Tibial nerve (tissue), 4 donors: ENCODE measurements at regions not wholly inside any gene's neighbourhood (a gene's known extent, or its start where the extent isn't known, plus 50 kb on each side); places are given as distances from the start of the nearest gene placed in this dataset.

ENCODE experiments used
- DNase-seq, 2 donors: peaks; one replicate each; pipeline ENCODE4 v3.0.0-alpha.2; 2019; ENCODE audit warnings: low spot score in 2 of 2
- H3K27ac ChIP-seq, 4 donors: fragments of 200-600 bp; sonication (generic) in 3 of 4; one replicate each; pipeline ENCODE4 v1.5.1; 2017 to 2019; ENCODE audit warnings: mild to moderate bottlenecking in 1 of 4
- H3K27me3 ChIP-seq, 2 donors: fragments of 200-600 bp; sonication (generic) in 1 of 2; one replicate each; pipeline versions ENCODE4 v1.5.1 to v1.6.0; 2017 to 2019
- H3K36me3 ChIP-seq, 3 donors: fragments of 200-600 bp; sonication (generic); one replicate each; pipeline ENCODE4 v1.5.1; 2018 to 2019
- H3K4me1 ChIP-seq, 4 donors: fragments of 200-600 bp; sonication (generic) in 3 of 4; one replicate each; pipeline ENCODE4 v1.5.1; 2017 to 2019
- H3K4me3 ChIP-seq, 4 donors: fragments of 200-600 bp; sonication (generic) in 3 of 4; one replicate each; pipeline ENCODE4 v1.5.1; 2017 to 2019; ENCODE audit warnings: mild to moderate bottlenecking in 1 of 4, moderate library complexity in 1 of 4
- H3K9me3 ChIP-seq, 4 donors: fragments of 200-600 bp; sonication (generic) in 3 of 4; one replicate each; pipeline ENCODE4 v1.5.1; 2017 to 2019
- EP300 ChIP-seq, 2 donors: sonication (generic); formaldehyde crosslinking; IDR thresholded peaks; one replicate each; pipeline ENCODE4 v1.6.1; 2017; ENCODE audit warnings: antibody characterized with exemption in 2 of 2, mild to moderate bottlenecking in 1 of 2
- POLR2A ChIP-seq, 2 donors: fragments of 450-650 bp; IDR thresholded peaks; one replicate each; pipeline ENCODE4 v1.6.1; 2017; ENCODE audit warnings: antibody characterized with exemption in 2 of 2, mild to moderate bottlenecking in 2 of 2, moderate library complexity in 2 of 2
- WGBS, 2 donors: methylation state at CpG; one replicate each; pipeline ENCODE4 v1.1.5; 2018; 5-methylcytosine and 5-hydroxymethylcytosine counted together
- TF ChIP-seq, protein P1 (sequence below), 5 experiments: fragments of 200-600 bp in 3 of 5; fragments of 450-650 bp in 2 of 5; sonication (generic) in 3 of 5; IDR thresholded peaks; one replicate each; pipeline ENCODE4 v1.5.1; 2016 to 2019; ENCODE audit warnings: antibody characterized with exemption in 5 of 5, mild to moderate bottlenecking in 3 of 5, moderate library complexity in 2 of 5

DNA sequence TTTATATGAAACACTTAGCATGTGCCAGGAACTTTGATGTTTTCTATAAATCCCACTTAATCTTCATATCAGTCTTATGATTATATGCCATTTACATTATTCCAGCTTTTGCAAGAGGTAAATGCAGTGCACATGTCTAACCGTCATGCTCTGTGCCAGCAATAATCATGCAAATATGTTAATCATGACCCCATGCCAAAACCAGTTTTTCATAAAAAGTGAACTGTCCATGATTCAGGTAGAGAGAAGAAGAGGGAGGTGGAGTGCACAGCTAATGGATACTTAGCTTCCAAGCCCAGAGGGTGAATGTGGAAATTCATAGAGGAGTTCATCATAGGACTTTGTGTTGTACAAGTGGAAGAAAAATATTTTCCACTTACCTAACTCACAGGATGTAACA is 458.4 kb downstream of the TBC1D4 start:
- Histone ChIP-seq H3K4me1 (no peaks in the 10 kb centered on the region), H3K27me3 (no peaks in the 10 kb centered on the region), H3K4me3 (no peak overlapping the region), H3K27ac (no peak overlapping the region), H3K36me3 (no peaks in the 10 kb centered on the region), H3K9me3 (peaks cover 0 to 5% (median 0%) of the 10 kb centered on the region in 4 donors)
- TF ChIP-seq, protein P1, sequence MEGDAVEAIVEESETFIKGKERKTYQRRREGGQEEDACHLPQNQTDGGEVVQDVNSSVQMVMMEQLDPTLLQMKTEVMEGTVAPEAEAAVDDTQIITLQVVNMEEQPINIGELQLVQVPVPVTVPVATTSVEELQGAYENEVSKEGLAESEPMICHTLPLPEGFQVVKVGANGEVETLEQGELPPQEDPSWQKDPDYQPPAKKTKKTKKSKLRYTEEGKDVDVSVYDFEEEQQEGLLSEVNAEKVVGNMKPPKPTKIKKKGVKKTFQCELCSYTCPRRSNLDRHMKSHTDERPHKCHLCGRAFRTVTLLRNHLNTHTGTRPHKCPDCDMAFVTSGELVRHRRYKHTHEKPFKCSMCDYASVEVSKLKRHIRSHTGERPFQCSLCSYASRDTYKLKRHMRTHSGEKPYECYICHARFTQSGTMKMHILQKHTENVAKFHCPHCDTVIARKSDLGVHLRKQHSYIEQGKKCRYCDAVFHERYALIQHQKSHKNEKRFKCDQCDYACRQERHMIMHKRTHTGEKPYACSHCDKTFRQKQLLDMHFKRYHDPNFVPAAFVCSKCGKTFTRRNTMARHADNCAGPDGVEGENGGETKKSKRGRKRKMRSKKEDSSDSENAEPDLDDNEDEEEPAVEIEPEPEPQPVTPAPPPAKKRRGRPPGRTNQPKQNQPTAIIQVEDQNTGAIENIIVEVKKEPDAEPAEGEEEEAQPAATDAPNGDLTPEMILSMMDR (IDR thresholded peaks at IDR 0.05) = no peak
- WGBS, 2 donors = 92 to 97% methylated on average over 1 of the region's 1 CpG
- no peak for DNase-seq

DNA sequence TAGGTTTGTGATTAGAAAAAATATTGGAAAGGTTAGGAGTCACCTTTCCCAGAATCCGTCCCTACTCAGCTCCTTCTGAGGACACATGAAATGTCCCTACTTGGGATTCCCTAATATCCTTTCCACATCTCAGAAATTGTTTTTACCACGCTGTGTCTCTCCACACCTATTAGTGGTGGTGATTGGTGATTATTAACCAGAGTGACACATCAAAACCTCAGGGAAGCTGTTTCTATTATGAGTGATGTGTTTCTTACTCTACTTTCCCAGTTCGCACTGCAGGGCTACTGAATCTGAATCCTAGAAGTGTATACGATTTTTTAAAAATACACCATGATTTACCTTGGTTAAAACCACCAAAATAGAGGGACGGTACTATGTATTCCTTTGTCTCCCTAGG is 460.8 kb downstream of the TBC1D4 start:
- H3K36me3 ChIP-seq = no peaks in the 10 kb centered on the region
- 94% methylated on average over 5 of the region's 5 CpGs for WGBS, 2 donors
- no peak for TF ChIP-seq POLR2A (IDR thresholded peaks at IDR 0.05)
- TF ChIP-seq, protein P1 (IDR thresholded peaks at IDR 0.05) = no peak

GRCh38 chr13:75016225-75016624 is 465.7 kb downstream of the TBC1D4 start:
- no peak overlapping the region for H3K4me3 ChIP-seq
- no peak for DNase-seq
- no peaks in the 10 kb centered on the region for H3K4me1 ChIP-seq
- no peaks in the 10 kb centered on the region for H3K9me3 ChIP-seq
- H3K27me3 ChIP-seq = no peaks in the 10 kb centered on the region
- WGBS, 2 donors = 73 to 79% methylated on average over 1 of the region's 1 CpG
- TF ChIP-seq POLR2A (IDR thresholded peaks at IDR 0.05) (no peak), EP300 (IDR thresholded peaks at IDR 0.05) (no peak)
- TF ChIP-seq, protein P1 (IDR thresholded peaks at IDR 0.05) = no peak
- no peak overlapping the region for H3K27ac ChIP-seq
- no peaks in the 10 kb centered on the region for H3K36me3 ChIP-seq

More for the DNA sequence above, 460.8 kb downstream of the TBC1D4 start:
- Histone ChIP-seq H3K27me3 (no peaks in the 10 kb centered on the region), H3K4me3 (no peak overlapping the region), H3K27ac (no peak overlapping the region), H3K4me1 (no peaks in the 10 kb centered on the region), H3K9me3 (no peaks in the 10 kb centered on the region)
- no peak for DNase-seq

DNA sequence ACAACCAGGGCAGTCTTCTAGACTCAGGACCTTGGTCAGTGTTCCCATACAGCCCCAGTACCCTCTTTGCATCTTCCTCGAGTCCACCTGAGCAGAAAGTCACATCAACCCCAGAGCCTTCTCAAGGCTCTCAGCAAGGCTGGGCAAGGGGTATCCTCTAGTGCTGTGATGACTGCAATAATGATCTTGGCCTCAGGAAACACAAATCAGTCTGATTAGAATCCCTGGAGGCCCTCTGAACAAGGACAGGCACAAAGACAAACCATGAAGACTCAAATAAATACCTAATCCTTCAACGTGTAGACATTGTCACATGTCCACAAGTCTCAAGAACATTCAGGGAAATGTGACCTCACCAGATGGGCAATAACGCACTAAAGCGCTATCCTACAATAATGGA is 468.2 kb downstream of the TBC1D4 start:
- WGBS, 2 donors = 88 to 95% methylated on average over 4 of the region's 4 CpGs
- no peaks in the 10 kb centered on the region for H3K27me3 ChIP-seq
- H3K4me3 ChIP-seq = no peak overlapping the region
- TF ChIP-seq EP300 (IDR thresholded peaks at IDR 0.05) (no peak), POLR2A (IDR thresholded peaks at IDR 0.05) (no peak)
- TF ChIP-seq, protein P1 (IDR thresholded peaks at IDR 0.05) = no peak
- no peaks in the 10 kb centered on the region for H3K36me3 ChIP-seq
- no peak overlapping the region for H3K27ac ChIP-seq
- H3K9me3 ChIP-seq = no peaks in the 10 kb centered on the region
- DNase-seq = no peak
- no peaks in the 10 kb centered on the region for H3K4me1 ChIP-seq

GRCh38 chr13:75010941-75011340 is 471.0 kb downstream of the TBC1D4 start:
- 90 to 96% methylated on average over 4 of the region's 4 CpGs for WGBS, 2 donors
- H3K36me3 ChIP-seq = no peaks in the 10 kb centered on the region
- no peaks in the 10 kb centered on the region for H3K4me1 ChIP-seq
- TF ChIP-seq POLR2A (IDR thresholded peaks at IDR 0.05) (no peak), EP300 (IDR thresholded peaks at IDR 0.05) (no peak)
- TF ChIP-seq, protein P1 (IDR thresholded peaks at IDR 0.05) = no peak
- H3K27me3 ChIP-seq = no peaks in the 10 kb centered on the region
- DNase-seq = no peak
- no peak overlapping the region for H3K4me3 ChIP-seq
- no peak overlapping the region for H3K27ac ChIP-seq
- no peaks in the 10 kb centered on the region for H3K9me3 ChIP-seq
